IMR-90 (cell line): ENCODE measurements at regions not wholly inside any gene's neighbourhood (a gene's known extent, or its start where the extent isn't known, plus 50 kb on each side); places are given as distances from the start of the nearest gene placed in this dataset.

ENCODE experiments used
- ATAC-seq: fragments of 200-7000 bp; cut with Tn5 transposase; 2 replicates; pipeline ENCODE4 v1.9.1; 2020; ENCODE audit warnings: low read depth, mild to moderate bottlenecking, moderate library complexity
- BruUV-seq: library from RNA; stranded (reverse); fragments of 400-500 nt; replicated peaks from 2 replicates; lab custom pipeline; 2021; lab: Mats Ljungman, UMichigan
- CTCF ChIA-PET: fragments of 300-600 bp; formaldehyde crosslinking; extraction: SDS; loops from one replicate; lab custom pipeline; 2021; ENCODE audit warnings: antibody characterized with exemption; lab: Yijun Ruan, JAX
- POLR2A ChIA-PET: fragments of 300-600 bp; sonication (Branson Sonifier 250); formaldehyde crosslinking; loops from one replicate; lab custom pipeline; 2022; ENCODE audit warnings: antibody characterized with exemption; ENCODE audit not compliant: unreplicated experiment; lab: Charles Lee
- DNase-seq: peaks from one replicate; pipeline ENCODE4 v3.0.0; 2013
- H2AFZ ChIP-seq: replicated peaks from 2 replicates; pipeline ENCODE3; 2013; ENCODE audit warnings: low read length, mild to moderate bottlenecking; ENCODE audit not compliant: poor library complexity
- H2AK5ac ChIP-seq: 2 replicates; pipeline ENCODE4 v1.6.1; 2013; ENCODE audit warnings: low read depth, low read length, inconsistent platforms
- H2AK9ac ChIP-seq: replicated peaks from 2 replicates; pipeline ENCODE3; 2013; ENCODE audit warnings: mild to moderate bottlenecking, low read depth, low read length, moderate library complexity; ENCODE audit not compliant: poor library complexity
- H2BK120ac ChIP-seq: 2 replicates; pipeline ENCODE4 v1.6.1; 2013; ENCODE audit warnings: low read depth, low read length, inconsistent platforms
- H2BK15ac ChIP-seq: 3 replicates; pipeline ENCODE4 v1.6.1; 2013; ENCODE audit warnings: low read depth, low read length, inconsistent platforms
- H2BK20ac ChIP-seq: 2 replicates; pipeline ENCODE4 v1.6.1; 2013; ENCODE audit warnings: low read depth, mild to moderate bottlenecking, inconsistent platforms, low read length, moderate library complexity
- H2BK5ac ChIP-seq: 2 replicates; pipeline ENCODE4 v1.6.1; 2013; ENCODE audit warnings: mild to moderate bottlenecking, low read depth, low read length, inconsistent platforms; ENCODE audit not compliant: poor library complexity, severe bottlenecking
- H3K14ac ChIP-seq: replicated peaks from 2 replicates; pipeline ENCODE4 v1.6.1; 2013; ENCODE audit warnings: low read depth, low read length, inconsistent platforms
- H3K18ac ChIP-seq: 2 replicates; pipeline ENCODE4 v1.6.1; 2013; ENCODE audit warnings: low read depth, low read length, control low read depth
- H3K23ac ChIP-seq: 2 replicates; pipeline ENCODE4 v1.6.1; 2013; ENCODE audit warnings: low read depth, low read length, inconsistent platforms
- H3K27ac ChIP-seq: 2 replicates; pipeline ENCODE4 v1.5.1; 2013; ENCODE audit warnings: mild to moderate bottlenecking, control low read depth, low read length; ENCODE audit not compliant: insufficient read depth
- H3K27me3 ChIP-seq: 2 replicates; pipeline ENCODE4 v1.6.1; 2013; ENCODE audit warnings: low read length; ENCODE audit not compliant: control insufficient read depth, insufficient read depth
- H3K36me3 ChIP-seq: 2 replicates; pipeline ENCODE4 v1.6.1; 2013; ENCODE audit warnings: low read length, mixed read lengths; ENCODE audit not compliant: control insufficient read depth, insufficient read depth
- H3K4ac ChIP-seq: 2 replicates; pipeline ENCODE4 v1.6.1; 2013; ENCODE audit warnings: low read depth, low read length, inconsistent platforms
- H3K4me1 ChIP-seq: 2 replicates; pipeline ENCODE4 v1.6.1; 2013; ENCODE audit warnings: low read length, mixed read lengths; ENCODE audit not compliant: control insufficient read depth, insufficient read depth
- H3K4me2 ChIP-seq: 2 replicates; pipeline ENCODE4 v1.6.1; 2013; ENCODE audit warnings: low read depth, mild to moderate bottlenecking, control low read depth, low read length, moderate library complexity
- H3K4me3 ChIP-seq: 2 replicates; pipeline ENCODE4 v1.5.1; 2013; ENCODE audit warnings: low read depth, mild to moderate bottlenecking, control low read depth, low read length, moderate library complexity; ENCODE audit not compliant: insufficient read depth
- H3K56ac ChIP-seq: 2 replicates; pipeline ENCODE4 v1.6.1; 2013; ENCODE audit warnings: low read length, inconsistent platforms; ENCODE audit not compliant: insufficient read depth; ENCODE audit errors: extremely low read depth
- H3K79me1 ChIP-seq, 2 experiments: 2 replicates each; pipeline ENCODE4 v1.6.1; 2013; ENCODE audit warnings: low read length in 2 of 2, inconsistent platforms in 1 of 2, low read depth in 1 of 2
- H3K9ac ChIP-seq: 2 replicates; pipeline ENCODE4 v1.6.1; 2013; ENCODE audit warnings: low read depth, low read length, control low read depth
- H3K9me1 ChIP-seq: 2 replicates; pipeline ENCODE4 v1.6.1; 2013; ENCODE audit warnings: low read length, inconsistent platforms; ENCODE audit not compliant: insufficient read depth
- H3K9me3 ChIP-seq: 2 replicates; pipeline ENCODE4 v1.6.1; 2013; ENCODE audit warnings: low read length; ENCODE audit not compliant: control insufficient read depth, insufficient read depth
- H4K20me1 ChIP-seq: 2 replicates; pipeline ENCODE4 v1.6.1; 2013; ENCODE audit warnings: low read length, inconsistent platforms; ENCODE audit not compliant: insufficient read depth
- H4K5ac ChIP-seq: 2 replicates; pipeline ENCODE4 v1.6.1; 2013; ENCODE audit warnings: mild to moderate bottlenecking, low read depth, low read length, control low read depth
- H4K8ac ChIP-seq, 2 experiments: 2 replicates each; pipeline ENCODE4 v1.6.1; 2013; ENCODE audit warnings: low read depth in 2 of 2, low read length in 2 of 2, control low read depth in 1 of 2, inconsistent platforms in 1 of 2
- H4K91ac ChIP-seq: 2 replicates; pipeline ENCODE4 v1.6.1; 2013; ENCODE audit warnings: low read depth, low read length, inconsistent platforms; ENCODE audit not compliant: insufficient read depth
- BHLHE40 ChIP-seq: fragments of 150-350 bp; IDR thresholded peaks from 2 replicates; pipeline ENCODE4 v1.6.1; 2016; ENCODE audit warnings: mild to moderate bottlenecking, low read depth, low read length
- CEBPB ChIP-seq: IDR thresholded peaks from 2 replicates; pipeline ENCODE4 v1.6.1; 2012; ENCODE audit warnings: low read depth, low read length, improper control_type of control experiment
- CHD1 ChIP-seq: IDR thresholded peaks from 2 replicates; pipeline ENCODE4 v1.6.1; 2012; ENCODE audit warnings: low read depth, low read length, improper control_type of control experiment
- CTCF ChIP-seq: conservative IDR thresholded peaks from 2 replicates; pipeline ENCODE4 v1.5.1; 2012; ENCODE audit warnings: mild to moderate bottlenecking, low read depth, low read length, improper control_type of control experiment
- ELK1 ChIP-seq: fragments of 150-350 bp; IDR thresholded peaks from 2 replicates; pipeline ENCODE4 v1.6.1; 2016; ENCODE audit warnings: low read depth, mild to moderate bottlenecking, low read length, moderate library complexity, borderline replicate concordance
- FOS ChIP-seq: fragments of 150-350 bp; IDR thresholded peaks from 2 replicates; pipeline ENCODE4 v1.6.1; 2016; ENCODE audit warnings: low read depth, low read length
- MAFK ChIP-seq: IDR thresholded peaks from 2 replicates; pipeline ENCODE4 v1.6.1; 2012; ENCODE audit warnings: low read depth, low read length, improper control_type of control experiment
- MAZ ChIP-seq: IDR thresholded peaks from 2 replicates; pipeline ENCODE4 v1.6.1; 2012; ENCODE audit warnings: low read depth, mild to moderate bottlenecking, low read length, improper control_type of control experiment, moderate library complexity, borderline replicate concordance
- MXI1 ChIP-seq: IDR thresholded peaks from 2 replicates; pipeline ENCODE4 v1.6.1; 2012; ENCODE audit warnings: low read depth, mild to moderate bottlenecking, low read length, moderate library complexity, borderline replicate concordance
- NFE2L2 ChIP-seq: fragments of 150-350 bp; IDR thresholded peaks from 2 replicates; pipeline ENCODE4 v1.6.1; 2016; ENCODE audit warnings: low read depth, mild to moderate bottlenecking, low read length
- POLR2A ChIP-seq: IDR thresholded peaks from 2 replicates; pipeline ENCODE4 v1.6.1; 2012; ENCODE audit warnings: mild to moderate bottlenecking, low read depth, low read length
- RAD21 ChIP-seq: IDR thresholded peaks from 2 replicates; pipeline ENCODE4 v1.6.1; 2012; ENCODE audit warnings: low read length, improper control_type of control experiment
- RCOR1 ChIP-seq: IDR thresholded peaks from 2 replicates; pipeline ENCODE4 v1.6.1; 2012; ENCODE audit warnings: mild to moderate bottlenecking, low read length, improper control_type of control experiment; ENCODE audit not compliant: insufficient replicate concordance
- RFX5 ChIP-seq: IDR thresholded peaks from 2 replicates; pipeline ENCODE4 v1.8.0; 2012; ENCODE audit warnings: low read depth, mild to moderate bottlenecking, low read length, moderate library complexity
- SMC3 ChIP-seq: fragments of 150-350 bp; IDR thresholded peaks from 2 replicates; pipeline ENCODE4 v1.6.1; 2016; ENCODE audit warnings: low read depth, mild to moderate bottlenecking, antibody characterized with exemption, low read length, moderate library complexity
- USF2 ChIP-seq: fragments of 150-350 bp; IDR thresholded peaks from 2 replicates; pipeline ENCODE4 v1.6.1; 2017; ENCODE audit warnings: mild to moderate bottlenecking, antibody characterized with exemption, low read length, low read depth
- WGBS, 2 experiments: methylation state at CpG; one replicate each; pipeline versions ENCODE4 v1.1.5 to v1.1.7; 2013; ENCODE audit warnings: missing lambda C conversion rate in 2 of 2; ENCODE audit not compliant: insufficient read length in 1 of 2; ENCODE audit errors: extremely low coverage in 2 of 2; 5-methylcytosine and 5-hydroxymethylcytosine counted together
- dilution Hi-C: fragments of 300-500 bp; cut with HindIII; formaldehyde crosslinking; loops from one replicate; pipeline ENCODE4 v1.14.3; 2018; ENCODE audit warnings: low sequenced_read_pairs; ENCODE audit not compliant: unreplicated experiment
- in situ Hi-C: fragments of 300-500 bp; cut with MboI; formaldehyde crosslinking; loops from 3 replicates; pipeline ENCODE4 v1.14.3; 2019; ENCODE audit warnings: low sequenced_read_pairs, inconsistent platforms, mixed read lengths
- intact Hi-C: fragments of 100-400 bp; cut with micrococcal nuclease; formaldehyde crosslinking; loops from 2 replicates; pipeline ENCODE4 v1.10.0; 2022

GRCh38 chr4:175559526-175559925 is 252.5 kb downstream of the GPM6A start:
- H3K79me1 ChIP-seq = no peaks in the 10 kb centered on the region
- H3K4me2 ChIP-seq = no peak overlapping the region
- ChIA-PET POLR2A (no interaction called here), CTCF (no interaction called here)
- no peak overlapping the region for H2BK120ac ChIP-seq
- H3K9me3 ChIP-seq = no peaks in the 10 kb centered on the region
- no peak overlapping the region for H3K23ac ChIP-seq
- H2AK9ac ChIP-seq = no peak overlapping the region
- in situ Hi-C loops (loop anchor here (25.0 kb wide), 1 partner anchor 778 kb away; no protein-coding TSS in a partner anchor), dilution Hi-C loops (no loop called here), intact Hi-C loops (no loop called here)
- H2BK5ac ChIP-seq = no peak overlapping the region
- H3K4me3 ChIP-seq = no peak overlapping the region
- H3K4me1 ChIP-seq = no peaks in the 10 kb centered on the region
- H3K18ac ChIP-seq = no peak overlapping the region
- H3K14ac ChIP-seq = no peak overlapping the region
- TF ChIP-seq RFX5 = no peak
- TF ChIP-seq MXI1 = no peak
- no peak for TF ChIP-seq NFE2L2
- TF ChIP-seq MAFK = no peak
- TF ChIP-seq SMC3 = no peak
- no peak for TF ChIP-seq POLR2A
- TF ChIP-seq RAD21 = no peak
- no peak for TF ChIP-seq CTCF
- no peak for TF ChIP-seq MAZ
- TF ChIP-seq BHLHE40 = no peak
- no peak for TF ChIP-seq CEBPB
- TF ChIP-seq USF2 = no peak
- TF ChIP-seq RCOR1 = no peak
- TF ChIP-seq FOS = no peak
- TF ChIP-seq ELK1 = no peak
- TF ChIP-seq CHD1 = no peak
- no peak overlapping the region for H2BK15ac ChIP-seq
- BruUV-seq = no TSS peak
- no peak overlapping the region for H2AK5ac ChIP-seq
- H4K5ac ChIP-seq = no peak overlapping the region
- ATAC-seq (no peak), DNase-seq (no peak)
- no peaks in the 10 kb centered on the region for H3K9me1 ChIP-seq
- no peaks in the 10 kb centered on the region for H4K20me1 ChIP-seq
- H4K91ac ChIP-seq = no peak overlapping the region
- no peak overlapping the region for H2AFZ ChIP-seq
- no peak overlapping the region for H3K27ac ChIP-seq
- H3K36me3 ChIP-seq = no peaks in the 10 kb centered on the region
- no peak overlapping the region for H3K56ac ChIP-seq
- no peak overlapping the region for H2BK20ac ChIP-seq
- WGBS, 2 experiments = no CpG with 5 or more reads among the region's 2 CpGs
- no peaks in the 10 kb centered on the region for H3K27me3 ChIP-seq
- H3K9ac ChIP-seq = no peak overlapping the region
- H3K4ac ChIP-seq = no peak overlapping the region
- H4K8ac ChIP-seq = no peak overlapping the region
